GM18870 (cell line): ENCODE measurements at regions not wholly inside any gene's neighbourhood (a gene's known extent, or its start where the extent isn't known, plus 50 kb on each side); places are given as distances from the start of the nearest gene placed in this dataset.

Experiments
- ATAC-seq: cut with Tn5 transposase; IDR thresholded peaks from one replicate; pipeline ENCODE4 v1.9.1; 2021; ENCODE audit warnings: moderate library complexity; ENCODE audit not compliant: unreplicated experiment

- ATAC-seq = no peak
These were observed 964.6 kb upstream of the B3GALT2 start for GRCh38 chr1:194151056-194151455.

GRCh38 chr1:194150242-194150641, 963.8 kb upstream of the B3GALT2 start:
- ATAC-seq = no peak

- no peak for ATAC-seq
These were observed 946.7 kb upstream of the B3GALT2 start for GRCh38 chr1:194133152-194133551.

- ATAC-seq = no peak
These were observed 931.7 kb upstream of the B3GALT2 start for GRCh38 chr1:194118086-194118485.

GRCh38 chr1:194117582-194117981, 931.2 kb upstream of the B3GALT2 start:
- no peak for ATAC-seq

GRCh38 chr1:194114288-194114687, 927.9 kb upstream of the B3GALT2 start:
- no peak for ATAC-seq

- no peak for ATAC-seq
These were observed 919.0 kb upstream of the B3GALT2 start for GRCh38 chr1:194105381-194105780.

GRCh38 chr1:194104247-194104844, 917.9 kb upstream of the B3GALT2 start:
- ATAC-seq = no peak

- no peak for ATAC-seq
These were observed 917.3 kb upstream of the B3GALT2 start for GRCh38 chr1:194103516-194104246.

GRCh38 chr1:194103101-194103500, 916.7 kb upstream of the B3GALT2 start:
- ATAC-seq = no peak

- no peak for ATAC-seq
These were observed 916.2 kb upstream of the B3GALT2 start for GRCh38 chr1:194102607-194103006.

- no peak for ATAC-seq
These were observed 898.3 kb upstream of the B3GALT2 start for GRCh38 chr1:194084755-194085154.

- ATAC-seq = no peak
These were observed 895.0 kb upstream of the B3GALT2 start for GRCh38 chr1:194081444-194081843.

GRCh38 chr1:194080826-194081225, 894.4 kb upstream of the B3GALT2 start:
- ATAC-seq = no peak

GRCh38 chr1:194078765-194079164, 892.4 kb upstream of the B3GALT2 start:
- ATAC-seq = peak; percentile 81

- ATAC-seq = no peak
These were observed 890.2 kb upstream of the B3GALT2 start for GRCh38 chr1:194076646-194077045.

GRCh38 chr1:194073833-194074232, 887.4 kb upstream of the B3GALT2 start:
- ATAC-seq = no peak

- no peak for ATAC-seq
These were observed 884.8 kb upstream of the B3GALT2 start for GRCh38 chr1:194071205-194071604.

GRCh38 chr1:194069831-194070218, 883.4 kb upstream of the B3GALT2 start:
- ATAC-seq = no peak

- no peak for ATAC-seq
These were observed 882.9 kb upstream of the B3GALT2 start for GRCh38 chr1:194069168-194069830.

- ATAC-seq = no peak
These were observed 882.2 kb upstream of the B3GALT2 start for GRCh38 chr1:194068446-194069167.

- ATAC-seq = no peak
These were observed 881.4 kb upstream of the B3GALT2 start for GRCh38 chr1:194067772-194068171.
